K562 (cell line): ENCODE measurements at regions not wholly inside any gene's neighbourhood (a gene's known extent, or its start where the extent isn't known, plus 50 kb on each side); places are given as distances from the start of the nearest gene placed in this dataset.
A peak's percentile ranks its signal among the peaks of the same experiment; 100 is the strongest.

Experiments used
- ATAC-seq: fragments of 200-7000 bp; cut with Tn5 transposase; 3 replicates; pipeline ENCODE4 v1.9.1; 2020; ENCODE audit warnings: moderate library complexity
- BruUV-seq: library from RNA; stranded (reverse); fragments of 400-500 nt; replicated peaks from 2 replicates; lab custom pipeline; 2021; lab: Mats Ljungman, UMichigan
- CTCF ChIA-PET: fragments of 300-600 bp; formaldehyde crosslinking; extraction: SDS; loops from one replicate; lab custom pipeline; 2021; ENCODE audit warnings: low intra/inter-chr PET ratio; lab: Yijun Ruan, JAX
- POLR2A ChIA-PET: fragments of 300-600, 350-650 bp; sonication (Branson Sonifier 250); formaldehyde crosslinking; extraction: SDS; loops from one replicate; lab custom pipeline; 2021; ENCODE audit warnings: antibody characterized with exemption, inconsistent platforms; lab: Yijun Ruan, JAX
- DNase-seq, 4 experiments: peaks; one replicate each; pipeline versions ENCODE4 v3.0.0 to v3.0.0-alpha.2; 2011 to 2018; ENCODE audit warnings: low spot score in 3 of 4, mixed read lengths in 3 of 4; ENCODE audit errors: extremely low read depth in 1 of 4
- FAIRE-seq: peaks from 2 replicates; lab custom pipeline; 2011; peaks lifted over from hg19 to GRCh38; lab: Jason Lieb, UNC
- H2AFZ ChIP-seq: 2 replicates; pipeline ENCODE4 v1.6.0; 2011; ENCODE audit warnings: low read depth, low read length, control low read depth, inconsistent platforms
- H3K27ac ChIP-seq: fragments of 200-600 bp; 3 replicates; pipeline ENCODE4 v1.8.0; 2011; ENCODE audit warnings: low read depth, mild to moderate bottlenecking, control low read depth, inconsistent platforms, low read length, moderate library complexity, mixed read lengths; ENCODE audit errors: extremely low read depth
- H3K27me3 ChIP-seq, 2 experiments: fragments of 300-600 bp in 1 of 2; 2 replicates in 1 of 2; 3 replicates in 1 of 2; pipeline versions ENCODE4 v1.6.0 to v1.8.0; 2011; ENCODE audit warnings: inconsistent platforms in 2 of 2, low read length in 2 of 2, mild to moderate bottlenecking in 1 of 2, mixed read lengths in 1 of 2, moderate library complexity in 1 of 2; ENCODE audit not compliant: control insufficient read depth in 2 of 2, insufficient read depth in 2 of 2
- H3K36me3 ChIP-seq: fragments of 300-600 bp; 3 replicates; pipeline ENCODE4 v1.8.0; 2011; ENCODE audit warnings: mild to moderate bottlenecking, low read length, inconsistent platforms; ENCODE audit not compliant: control insufficient read depth, insufficient read depth
- H3K4me1 ChIP-seq, 2 experiments: fragments of 200-600 bp in 1 of 2; replicated peaks in 1 of 2; 2 replicates in 1 of 2; 3 replicates in 1 of 2; pipeline versions ENCODE4 v1.5.1 to v1.8.0; 2011; ENCODE audit warnings: inconsistent platforms in 2 of 2, low read length in 2 of 2, mild to moderate bottlenecking in 1 of 2, mixed read lengths in 1 of 2, moderate library complexity in 1 of 2; ENCODE audit not compliant: control insufficient read depth in 2 of 2, insufficient read depth in 2 of 2
- H3K4me2 ChIP-seq: 2 replicates; pipeline ENCODE4 v1.6.1; 2011; ENCODE audit warnings: low read length, control low read depth, inconsistent platforms, mixed read lengths; ENCODE audit not compliant: insufficient read depth
- H3K4me3 ChIP-seq: fragments of 200-600 bp; sonication (generic), shearing (Covaris generic); 2 replicates; pipeline ENCODE4 v1.5.1; 2016; ENCODE audit warnings: control low read depth, inconsistent platforms
- H3K79me2 ChIP-seq: fragments of 200-600 bp; 3 replicates; pipeline ENCODE4 v1.8.0; 2011; ENCODE audit warnings: low read length, inconsistent platforms; ENCODE audit not compliant: control insufficient read depth, insufficient read depth
- H3K9ac ChIP-seq, 2 experiments: 2 replicates each; pipeline versions ENCODE4 v1.6.0 to v1.6.1; 2011; ENCODE audit warnings: low read depth in 2 of 2, low read length in 2 of 2, control low read depth in 1 of 2, inconsistent platforms in 1 of 2, mild to moderate bottlenecking in 1 of 2, mixed read lengths in 1 of 2; ENCODE audit not compliant: insufficient read depth in 1 of 2
- H3K9me1 ChIP-seq: one replicate; pipeline ENCODE4 v1.6.0; 2011; ENCODE audit warnings: inconsistent platforms, mild to moderate bottlenecking, low read length, moderate library complexity; ENCODE audit not compliant: control insufficient read depth, insufficient read depth
- H3K9me3 ChIP-seq: replicated peaks from 2 replicates; pipeline ENCODE4 v1.5.1; 2011; ENCODE audit warnings: low read depth, low read length, inconsistent platforms; ENCODE audit not compliant: control insufficient read depth, insufficient read depth
- H4K20me1 ChIP-seq: replicated peaks from 2 replicates; pipeline ENCODE4 v1.6.1; 2011; ENCODE audit warnings: low read length, inconsistent platforms, mixed read lengths; ENCODE audit not compliant: control insufficient read depth, insufficient read depth
- CEBPB ChIP-seq: fragments of 450-650 bp; IDR thresholded peaks from 2 replicates; pipeline ENCODE4 v1.6.1; 2016; ENCODE audit warnings: missing genetic modification characterization, missing compliant biosample characterization
- FOSL1 ChIP-seq: fragments of 200-800 bp; sonication (Bioruptor generic); conservative IDR thresholded peaks from 2 replicates; pipeline ENCODE4 v1.6.1; 2016; ENCODE audit warnings: missing genetic modification characterization, missing compliant biosample characterization
- SIRT6 ChIP-seq: IDR thresholded peaks from one replicate; pipeline ENCODE4 v1.6.1; 2012; ENCODE audit warnings: low read depth, mild to moderate bottlenecking, control low read depth, inconsistent platforms, low read length, moderate library complexity
- ZKSCAN1 ChIP-seq: fragments of 150-350 bp; IDR thresholded peaks from 2 replicates; pipeline ENCODE4 v1.6.1; 2016; ENCODE audit warnings: low read depth, low read length
- ZNF699 ChIP-seq: fragments of 250-450 bp; sonication (Bioruptor Pico); IDR thresholded peaks from 2 replicates; pipeline ENCODE4 v1.8.0; 2021; ENCODE audit warnings: mild to moderate bottlenecking, moderate library complexity; ENCODE audit not compliant: insufficient replicate concordance
- WGBS: fragments of 100-300 bp; shearing (Covaris generic); methylation state at CpG from one replicate; pipeline ENCODE4 v1.1.6; 2016; ENCODE audit warnings: low coverage, mixed read lengths; ENCODE audit not compliant: insufficient coverage; ENCODE audit errors: missing lambda C conversion rate; 5-methylcytosine and 5-hydroxymethylcytosine counted together
- in situ Hi-C: fragments of 300-500 bp; cut with MboI; formaldehyde crosslinking; loops from 4 replicates; pipeline ENCODE4 v1.15.0; 2018; ENCODE audit warnings: inconsistent platforms, mixed read lengths
- intact Hi-C: fragments of 100-400 bp; cut with micrococcal nuclease; formaldehyde crosslinking; loops from 2 replicates; pipeline ENCODE4 v1.14.2; 2022
- TF ChIP-seq, protein P1 (sequence below): fragments of 450-650 bp; IDR thresholded peaks from 2 replicates; pipeline ENCODE4 v1.7.1; 2018; ENCODE audit warnings: mild to moderate bottlenecking, low read depth; ENCODE audit not compliant: partially characterized antibody

DNA sequence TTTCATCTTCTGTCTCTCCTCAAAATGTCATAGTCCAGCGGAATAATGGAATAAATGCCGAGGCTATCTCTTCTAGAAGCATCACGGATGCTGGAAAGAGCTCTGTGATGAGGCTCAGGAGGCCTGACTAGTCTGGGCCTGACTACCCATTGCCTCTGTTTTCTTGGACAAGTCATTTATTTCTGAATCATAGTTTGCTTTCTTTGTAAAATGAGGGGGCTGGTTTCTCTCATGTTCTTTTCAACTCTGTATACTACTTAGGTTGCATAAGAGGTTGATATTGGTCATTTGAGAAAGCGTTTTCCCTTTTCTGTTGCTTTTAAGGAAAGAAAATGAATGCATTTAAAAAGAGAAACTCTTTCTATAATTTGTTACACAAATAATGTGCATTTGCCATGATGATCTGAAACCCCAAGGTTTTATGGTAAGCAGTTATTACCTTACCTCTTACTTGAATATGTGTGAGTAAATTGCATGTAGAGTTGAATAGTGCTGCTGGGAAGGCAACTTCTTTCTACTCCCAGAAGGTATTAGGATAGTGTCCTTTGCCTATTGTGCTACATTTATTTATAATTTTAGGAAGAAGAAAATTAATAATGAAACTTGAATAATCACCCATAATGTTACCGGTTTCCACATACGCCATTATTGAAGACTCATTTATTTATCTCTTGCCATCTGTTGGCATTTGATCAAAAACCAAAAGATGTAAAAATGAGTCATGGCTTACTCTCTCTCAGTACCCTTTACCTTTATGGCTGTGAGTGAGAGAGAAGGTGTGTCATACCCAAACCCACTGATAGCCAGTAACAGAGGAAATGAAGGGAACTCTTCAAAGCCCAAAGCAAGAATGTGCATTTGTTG lies 179.1 kb downstream of the FASLG start:
- H3K79me2 ChIP-seq = no peaks in the 10 kb centered on the region
- in situ Hi-C loops = no loop called here
- H3K27ac ChIP-seq = no peak overlapping the region
- no peak overlapping the region for H2AFZ ChIP-seq
- H3K27me3 ChIP-seq = no peaks in the 10 kb centered on the region
- no peaks in the 10 kb centered on the region for H3K4me1 ChIP-seq
- intact Hi-C loops = no loop called here
- FAIRE-seq (no peak), ATAC-seq (no peak), DNase-seq (no peak)
- no peaks in the 10 kb centered on the region for H3K9me3 ChIP-seq
- no peak for TF ChIP-seq ZKSCAN1
- no peak for TF ChIP-seq SIRT6
- TF ChIP-seq, protein P1, sequence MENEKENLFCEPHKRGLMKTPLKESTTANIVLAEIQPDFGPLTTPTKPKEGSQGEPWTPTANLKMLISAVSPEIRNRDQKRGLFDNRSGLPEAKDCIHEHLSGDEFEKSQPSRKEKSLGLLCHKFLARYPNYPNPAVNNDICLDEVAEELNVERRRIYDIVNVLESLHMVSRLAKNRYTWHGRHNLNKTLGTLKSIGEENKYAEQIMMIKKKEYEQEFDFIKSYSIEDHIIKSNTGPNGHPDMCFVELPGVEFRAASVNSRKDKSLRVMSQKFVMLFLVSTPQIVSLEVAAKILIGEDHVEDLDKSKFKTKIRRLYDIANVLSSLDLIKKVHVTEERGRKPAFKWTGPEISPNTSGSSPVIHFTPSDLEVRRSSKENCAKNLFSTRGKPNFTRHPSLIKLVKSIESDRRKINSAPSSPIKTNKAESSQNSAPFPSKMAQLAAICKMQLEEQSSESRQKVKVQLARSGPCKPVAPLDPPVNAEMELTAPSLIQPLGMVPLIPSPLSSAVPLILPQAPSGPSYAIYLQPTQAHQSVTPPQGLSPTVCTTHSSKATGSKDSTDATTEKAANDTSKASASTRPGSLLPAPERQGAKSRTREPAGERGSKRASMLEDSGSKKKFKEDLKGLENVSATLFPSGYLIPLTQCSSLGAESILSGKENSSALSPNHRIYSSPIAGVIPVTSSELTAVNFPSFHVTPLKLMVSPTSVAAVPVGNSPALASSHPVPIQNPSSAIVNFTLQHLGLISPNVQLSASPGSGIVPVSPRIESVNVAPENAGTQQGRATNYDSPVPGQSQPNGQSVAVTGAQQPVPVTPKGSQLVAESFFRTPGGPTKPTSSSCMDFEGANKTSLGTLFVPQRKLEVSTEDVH = no peak
- TF ChIP-seq ZNF699 (CRISPR knock-in tag) = no peak
- peak; percentile 80 for TF ChIP-seq FOSL1 (tag)
- no peak for TF ChIP-seq CEBPB (tag)
- H4K20me1 ChIP-seq = no peaks in the 10 kb centered on the region
- CTCF ChIA-PET = no interaction called here
- H3K4me2 ChIP-seq = no peak overlapping the region
- POLR2A ChIA-PET = no interaction called here
- H3K9me1 ChIP-seq = no peaks in the 10 kb centered on the region
- 3% methylated on average over 6 of the region's 6 CpGs for WGBS
- no peak overlapping the region for H3K9ac ChIP-seq
- BruUV-seq = no TSS peak
- no peak overlapping the region for H3K4me3 ChIP-seq
- H3K36me3 ChIP-seq = no peaks in the 10 kb centered on the region
